Common myeloid progenitor, CD34-positive (primary cell): ENCODE measurements at regions not wholly inside any gene's neighbourhood (a gene's known extent, or its start where the extent isn't known, plus 50 kb on each side); places are given as distances from the start of the nearest gene placed in this dataset.
"Not testable (repeated sequence)": the region's sequence is repeated elsewhere in the genome, so short reads cannot be mapped to it uniquely, and the experiment has no call there.

Experiments
- CTCF ChIA-PET: fragments of 350-600 bp; sonication (Branson Sonifier 250); formaldehyde crosslinking; loops from one replicate; lab custom pipeline; 2021; ENCODE audit warnings: antibody characterized with exemption; lab: Charles Lee
- POLR2A ChIA-PET: fragments of 350-600 bp; sonication (Branson Sonifier 250); formaldehyde crosslinking; loops from one replicate; lab custom pipeline; 2021; ENCODE audit warnings: antibody characterized with exemption; lab: Charles Lee
- DNase-seq, 3 donors: peaks; one replicate each; pipeline versions ENCODE4 v3.0.0 to v3.0.0-alpha.2; 2013
- H3K27ac ChIP-seq, 2 experiments: 1 replicate in 1 of 2; 2 replicates in 1 of 2; pipeline ENCODE4 v1.7.0; 2013; ENCODE audit warnings: inconsistent platforms in 2 of 2, low read length in 2 of 2, mild to moderate bottlenecking in 2 of 2, low read depth in 1 of 2, moderate library complexity in 1 of 2; ENCODE audit not compliant: severe bottlenecking in 2 of 2, insufficient read depth in 1 of 2, poor library complexity in 1 of 2
- H3K27me3 ChIP-seq, 5 experiments: replicated peaks in 2 of 5; 1 replicate in 3 of 5; 2 replicates in 2 of 5; pipeline versions ENCODE4 v1.6.1 to v1.7.0; 2013; ENCODE audit warnings: low read length in 4 of 5, mild to moderate bottlenecking in 2 of 5, moderate library complexity in 2 of 5, inconsistent platforms in 1 of 5; ENCODE audit not compliant: insufficient read depth in 5 of 5, control insufficient read depth in 4 of 5
- H3K36me3 ChIP-seq, 4 experiments: 1 replicate in 2 of 4; 2 replicates in 2 of 4; pipeline versions ENCODE4 v1.6.1 to v1.7.0; 2013; ENCODE audit warnings: low read length in 3 of 4, control low read depth in 1 of 4, mild to moderate bottlenecking in 1 of 4; ENCODE audit not compliant: control insufficient read depth in 4 of 4, insufficient read depth in 4 of 4
- H3K4me1 ChIP-seq, 4 experiments: 1 replicate in 3 of 4; 2 replicates in 1 of 4; pipeline versions ENCODE4 v1.6.1 to v1.7.1; 2013; ENCODE audit warnings: low read length in 3 of 4, mild to moderate bottlenecking in 3 of 4, control low read depth in 1 of 4, inconsistent platforms in 1 of 4, moderate library complexity in 1 of 4; ENCODE audit not compliant: control insufficient read depth in 4 of 4, insufficient read depth in 4 of 4; ENCODE audit errors: control extremely low read depth in 1 of 4
- H3K4me3 ChIP-seq, 7 experiments: 1 replicate in 4 of 7; 2 replicates in 3 of 7; pipeline versions ENCODE4 v1.5.1 to v1.7.0; 2013; ENCODE audit warnings: mild to moderate bottlenecking in 7 of 7, low read length in 6 of 7, moderate library complexity in 6 of 7, inconsistent platforms in 2 of 7, low read depth in 2 of 7, control low read depth in 1 of 7; ENCODE audit not compliant: insufficient read depth in 4 of 7, control insufficient read depth in 1 of 7; ENCODE audit errors: extremely low read depth in 1 of 7
- H3K9me3 ChIP-seq, 5 experiments: 1 replicate in 4 of 5; 2 replicates in 1 of 5; pipeline versions ENCODE4 v1.6.1 to v1.7.1; 2013; ENCODE audit warnings: low read length in 4 of 5, mild to moderate bottlenecking in 2 of 5, inconsistent platforms in 1 of 5, low read depth in 1 of 5, moderate library complexity in 1 of 5; ENCODE audit not compliant: control insufficient read depth in 4 of 5, insufficient read depth in 2 of 5; ENCODE audit errors: control extremely low read depth in 1 of 5
- WGBS: methylation state at CpG from one replicate; pipeline ENCODE4 v1.1.5; 2013; ENCODE audit not compliant: insufficient coverage; 5-methylcytosine and 5-hydroxymethylcytosine counted together

- Histone ChIP-seq H3K36me3 (no peaks in the 10 kb centered on the region), H3K27me3 (no peaks in the 10 kb centered on the region), H3K9me3 (peaks cover 0 to 2% (median 0%) of the 10 kb centered on the region in 5 experiments), H3K4me3 (no peak overlapping the region), H3K4me1 (no peaks in the 10 kb centered on the region), H3K27ac (no peak overlapping the region)
- CTCF ChIA-PET, result no interaction called here
- POLR2A ChIA-PET, result interaction anchor here (0.6 kb wide), 1 partner anchor 44 kb away, joined by 3 read pairs; no protein-coding TSS in a partner anchor
- DNase-seq, result no peak
- WGBS, result 100% methylated on average over 2 of the region's 4 CpGs
Measured at GRCh38 chr16:63130942-63131341, 1094.7 kb upstream of the CDH8 start.

- peaks cover 0 to 2% (median 0%) of the 10 kb centered on the region in 5 experiments for H3K9me3 ChIP-seq
- H3K4me1 ChIP-seq, result no peaks in the 10 kb centered on the region
- no peak overlapping the region for H3K4me3 ChIP-seq
- H3K27ac ChIP-seq, result no peak overlapping the region
- ChIA-PET POLR2A (no interaction called here), CTCF (no interaction called here)
- H3K36me3 ChIP-seq, result no peaks in the 10 kb centered on the region
- DNase-seq, result no peak
- 95% methylated on average over 38 of the region's 46 CpGs for WGBS
- no peaks in the 10 kb centered on the region for H3K27me3 ChIP-seq
Measured at GRCh38 chr16:63129411-63130125, 1093.3 kb upstream of the CDH8 start.

- CTCF ChIA-PET, POLR2A ChIA-PET: not testable (repeated sequence)
Measured at GRCh38 chr16:63119905-63120304, 1083.7 kb upstream of the CDH8 start.

GRCh38 chr16:63100082-63100481 is 1063.8 kb upstream of the CDH8 start:
- no peak for DNase-seq
- H3K4me1 ChIP-seq, result no peaks in the 10 kb centered on the region
- H3K9me3 ChIP-seq, result no peaks in the 10 kb centered on the region
- no peak overlapping the region for H3K27ac ChIP-seq
- H3K36me3 ChIP-seq, result no peaks in the 10 kb centered on the region
- ChIA-PET CTCF (no interaction called here), POLR2A (no interaction called here)
- no peaks in the 10 kb centered on the region for H3K27me3 ChIP-seq
- WGBS, result 100% methylated on average over 1 of the region's 2 CpGs
- no peak overlapping the region for H3K4me3 ChIP-seq

More at GRCh38 chr16:63119905-63120304, 1083.7 kb upstream of the CDH8 start:
- not testable (repeated sequence) for H3K9me3 ChIP-seq, H3K4me1 ChIP-seq, DNase-seq, H3K4me3 ChIP-seq, H3K27me3 ChIP-seq, H3K27ac ChIP-seq, H3K36me3 ChIP-seq
- WGBS, result 94% methylated on average over 10 of the region's 23 CpGs

- Histone ChIP-seq H3K27ac (no peak overlapping the region), H3K27me3 (no peaks in the 10 kb centered on the region), H3K9me3 (no peaks in the 10 kb centered on the region), H3K4me3 (no peak overlapping the region), H3K4me1 (no peaks in the 10 kb centered on the region), H3K36me3 (no peaks in the 10 kb centered on the region)
- 96% methylated on average over 4 of the region's 5 CpGs for WGBS
- POLR2A ChIA-PET, result no interaction called here
- DNase-seq, result no peak
- CTCF ChIA-PET, result no interaction called here
Measured at GRCh38 chr16:63096857-63097256, 1060.6 kb upstream of the CDH8 start.

GRCh38 chr16:63092736-63093135 is 1056.5 kb upstream of the CDH8 start:
- Histone ChIP-seq H3K27ac (no peak overlapping the region), H3K27me3 (no peaks in the 10 kb centered on the region), H3K4me1 (no peaks in the 10 kb centered on the region), H3K36me3 (no peaks in the 10 kb centered on the region), H3K9me3 (no peaks in the 10 kb centered on the region), H3K4me3 (no peak overlapping the region)
- ChIA-PET CTCF (no interaction called here), POLR2A (no interaction called here)
- no peak for DNase-seq

GRCh38 chr16:63082101-63082500 is 1045.9 kb upstream of the CDH8 start:
- H3K9me3 ChIP-seq, result no peaks in the 10 kb centered on the region
- no peaks in the 10 kb centered on the region for H3K4me1 ChIP-seq
- H3K27ac ChIP-seq, result no peak overlapping the region
- no peak overlapping the region for H3K4me3 ChIP-seq
- H3K27me3 ChIP-seq, result no peaks in the 10 kb centered on the region
- POLR2A ChIA-PET, result no interaction called here
- CTCF ChIA-PET, result no interaction called here
- no peaks in the 10 kb centered on the region for H3K36me3 ChIP-seq
- 100% methylated on average over 1 of the region's 2 CpGs for WGBS
- no peak for DNase-seq
